GM19395 (cell line): ENCODE measurements at regions not wholly inside any gene's neighbourhood (a gene's known extent, or its start where the extent isn't known, plus 50 kb on each side); places are given as distances from the start of the nearest gene placed in this dataset.

Experiments used
- ATAC-seq: cut with Tn5 transposase; IDR thresholded peaks from one replicate; pipeline ENCODE4 v1.9.1; 2021; ENCODE audit warnings: mild to moderate bottlenecking, moderate library complexity; ENCODE audit not compliant: unreplicated experiment

GRCh38 chr12:105911966-105912365 lies 226.8 kb downstream of the NUAK1 start:
- no peak for ATAC-seq

DNA sequence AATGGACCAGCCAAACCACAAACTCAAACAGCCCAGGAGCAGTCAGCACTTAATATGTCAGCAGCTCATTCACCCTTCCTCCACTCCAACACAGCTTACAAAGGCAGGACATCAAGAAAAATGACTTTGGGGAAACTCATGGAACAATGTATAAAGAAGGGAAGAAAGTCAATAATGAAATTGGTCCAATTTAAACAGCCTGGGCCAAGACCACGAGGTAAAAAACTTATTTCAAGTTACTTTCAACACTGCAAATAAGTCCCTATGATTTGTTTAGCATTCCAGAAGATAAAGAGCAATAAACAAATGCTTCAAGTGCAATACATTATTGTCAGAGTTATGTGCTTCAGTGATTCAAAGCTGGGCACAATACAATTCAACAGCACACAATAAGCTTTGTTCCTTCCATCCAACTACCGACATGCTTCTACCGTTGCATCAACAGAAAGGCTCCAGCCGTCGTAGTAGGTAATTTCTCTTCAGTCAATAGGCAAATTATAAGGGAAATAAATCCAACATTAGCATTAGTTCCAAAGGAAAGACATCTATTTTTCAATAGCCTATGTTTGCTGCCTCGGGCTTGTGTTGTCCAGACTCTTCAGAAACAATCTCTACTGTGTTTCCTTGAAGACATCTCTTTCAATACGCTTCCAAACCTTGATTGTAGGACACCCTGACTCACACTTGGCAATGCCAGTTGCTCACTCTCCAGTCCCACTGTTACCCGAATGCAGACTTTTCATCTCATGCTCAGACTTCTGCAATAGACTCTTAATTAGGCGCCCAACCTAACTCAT lies 225.7 kb downstream of the NUAK1 start:
- no peak for ATAC-seq

- no peak for ATAC-seq
These were observed 222.6 kb downstream of the NUAK1 start for GRCh38 chr12:105915997-105916759.

- ATAC-seq: no peak
These were observed 222.1 kb downstream of the NUAK1 start for GRCh38 chr12:105916760-105917039.

DNA sequence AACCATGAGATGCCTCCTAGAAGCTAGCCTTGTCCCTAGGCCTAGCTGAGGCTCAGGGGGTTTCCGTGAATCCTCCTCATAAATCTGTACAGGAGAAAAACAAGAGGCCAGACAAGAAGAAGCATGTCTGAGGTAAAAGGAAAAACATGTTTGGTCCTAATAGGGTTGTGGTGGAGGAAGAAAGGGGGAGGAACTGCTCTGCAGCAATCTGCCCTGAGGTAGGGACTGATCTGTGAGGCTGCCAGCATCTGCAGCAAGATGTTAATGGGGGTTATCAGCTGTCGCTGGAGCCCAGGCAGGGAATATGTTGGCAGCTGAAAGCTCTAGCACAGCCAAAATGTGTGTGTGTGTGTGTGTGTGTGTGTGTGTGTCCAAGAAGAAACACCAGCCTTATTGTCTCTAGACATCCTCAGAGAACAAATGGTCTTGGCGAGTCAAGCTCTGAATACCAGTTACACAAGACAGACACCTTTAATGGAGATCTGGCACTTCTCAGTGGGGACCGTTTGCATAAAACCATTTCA lies 218.5 kb downstream of the NUAK1 start:
- no peak for ATAC-seq

GRCh38 chr12:105921055-105921454 lies 217.7 kb downstream of the NUAK1 start:
- ATAC-seq: no peak

DNA sequence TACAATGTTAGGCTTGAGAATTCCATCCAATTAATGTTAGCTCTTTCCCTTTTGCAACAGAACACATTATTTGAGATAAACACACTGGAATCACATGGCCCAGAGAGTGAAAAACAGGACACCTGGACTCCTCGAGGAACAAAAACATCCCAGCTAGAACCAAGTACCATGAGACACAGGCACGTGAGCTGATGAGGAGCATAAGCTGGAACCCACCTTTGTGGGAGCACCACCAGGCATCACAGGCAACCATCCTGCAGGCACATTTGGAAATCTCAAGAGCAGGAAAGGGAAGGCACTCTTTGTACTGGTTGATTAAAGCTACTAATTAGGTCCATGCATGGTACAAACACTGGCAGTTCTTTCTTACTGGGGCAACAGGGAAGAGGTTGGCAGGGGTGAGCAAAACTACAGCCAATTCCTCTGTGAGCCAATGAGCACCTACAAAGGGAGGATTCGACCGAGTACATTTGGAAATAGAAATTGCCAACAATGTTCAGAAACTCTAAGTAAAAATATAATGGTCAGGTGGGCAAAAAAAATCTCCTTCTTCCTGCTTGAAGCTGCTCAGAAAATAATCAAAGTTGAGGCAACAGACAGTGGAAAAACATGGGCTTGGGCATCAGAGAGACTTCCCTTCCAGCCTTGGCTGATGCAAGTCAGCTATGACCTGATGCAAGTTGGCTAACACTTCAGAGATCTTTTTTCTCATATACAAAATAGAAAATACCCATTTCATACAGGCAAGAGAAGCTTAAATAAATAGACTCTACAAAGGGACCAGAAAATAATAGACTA lies 216.7 kb downstream of the NUAK1 start:
- no peak for ATAC-seq

- ATAC-seq: no peak
These were observed 216.1 kb downstream of the NUAK1 start for GRCh38 chr12:105922670-105923102.

DNA sequence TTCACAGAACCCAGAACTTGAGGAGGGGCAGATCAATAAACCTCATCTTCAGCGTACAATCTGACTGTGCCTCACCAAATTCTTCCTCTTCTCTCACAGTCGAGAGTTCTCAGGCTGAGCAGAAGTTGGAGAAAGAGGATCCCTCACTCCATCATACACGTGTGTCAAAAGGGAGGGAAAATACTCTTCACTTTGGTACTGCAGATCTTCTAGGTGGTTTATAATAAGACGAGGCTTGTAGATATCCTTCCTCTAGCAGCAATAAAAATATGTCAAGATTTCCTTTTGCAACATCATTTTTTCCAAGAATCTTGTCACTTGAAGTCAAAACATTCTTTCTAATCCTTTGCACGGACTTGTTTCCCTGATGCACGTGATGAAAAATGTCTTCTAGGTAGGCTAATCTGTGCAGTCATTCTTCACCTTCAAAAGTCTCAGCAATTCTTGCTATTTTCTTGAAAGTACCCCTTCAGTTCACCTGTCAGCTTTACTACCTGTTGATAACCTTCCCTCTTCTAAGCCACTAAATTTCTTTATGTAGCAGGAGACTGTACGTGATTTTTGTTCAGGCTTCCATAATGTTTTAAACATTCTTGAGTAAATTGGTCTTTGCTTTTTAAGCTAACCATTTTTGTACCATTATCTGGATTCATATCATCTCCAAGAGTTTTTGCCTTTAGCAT lies 214.1 kb downstream of the NUAK1 start:
- no peak for ATAC-seq

DNA sequence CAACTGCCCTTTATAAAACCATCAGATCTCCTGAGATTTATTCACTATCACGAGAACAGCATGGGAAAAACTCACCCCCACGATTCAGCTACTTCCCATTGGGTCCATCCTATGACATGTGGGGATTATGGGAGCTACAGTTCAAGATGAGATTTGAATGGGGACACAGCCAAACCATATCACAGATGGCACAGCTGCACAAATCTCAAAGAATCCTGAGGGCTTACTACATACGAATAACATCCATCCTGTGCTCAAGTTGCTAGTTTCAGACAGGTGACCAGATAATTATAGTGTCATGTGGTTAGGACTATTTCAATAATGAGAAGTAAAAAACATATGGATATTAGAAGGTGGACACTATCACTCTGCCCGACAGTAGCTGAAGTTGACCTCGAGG lies 211.2 kb downstream of the NUAK1 start:
- ATAC-seq: no peak

DNA sequence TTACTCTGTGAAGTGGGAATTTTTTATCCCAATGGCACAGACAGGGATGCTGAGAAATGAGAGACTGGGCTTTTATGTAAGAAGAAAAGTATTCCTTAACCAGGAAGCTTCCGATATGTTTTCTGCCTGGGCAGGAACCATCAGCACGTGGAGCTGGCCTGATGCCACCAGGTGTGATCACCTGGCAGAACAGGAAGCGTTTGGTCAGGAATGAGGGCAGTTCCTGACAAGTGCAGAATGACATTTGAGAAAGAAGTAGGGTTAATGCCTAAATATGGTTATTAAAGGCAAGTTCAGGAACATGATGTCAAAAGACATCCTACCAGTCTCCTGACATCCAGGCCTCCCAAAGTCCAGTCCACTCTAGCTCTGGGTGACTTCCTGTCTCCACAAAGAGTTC lies 210.3 kb downstream of the NUAK1 start:
- ATAC-seq: no peak

- ATAC-seq: no peak
These were observed 209.6 kb downstream of the NUAK1 start for GRCh38 chr12:105929192-105929591.

- ATAC-seq: no peak
These were observed 207.9 kb downstream of the NUAK1 start for GRCh38 chr12:105930557-105931503.

GRCh38 chr12:105931762-105932570 lies 206.8 kb downstream of the NUAK1 start:
- ATAC-seq: no peak

GRCh38 chr12:105933671-105934665 lies 204.8 kb downstream of the NUAK1 start:
- no peak for ATAC-seq

GRCh38 chr12:105935106-105935505 lies 203.6 kb downstream of the NUAK1 start:
- ATAC-seq: no peak

- no peak for ATAC-seq
These were observed 202.8 kb downstream of the NUAK1 start for GRCh38 chr12:105935981-105936380.

- ATAC-seq: no peak
These were observed 202.3 kb downstream of the NUAK1 start for GRCh38 chr12:105936496-105936895.
